Activated CD4-positive, alpha-beta T cell treated with anti-CD3 and anti-CD28 coated beads, Interleukin-2, amount 10 ng/mL, durations not matched to agents 24 days and 14 days (primary cell): ENCODE measurements at regions not wholly inside any gene's neighbourhood (a gene's known extent, or its start where the extent isn't known, plus 50 kb on each side); places are given as distances from the start of the nearest gene placed in this dataset.

Experiments
- DNase-seq: peaks from one replicate; pipeline ENCODE4 v3.0.0; 2022
- H3K27ac Mint-ChIP-seq: one replicate; pipeline ENCODE4 v1.8.0; 2022; ENCODE audit warnings: mild to moderate bottlenecking, mixed read lengths
- H3K27me3 Mint-ChIP-seq: one replicate; pipeline ENCODE4 v1.8.0; 2022; ENCODE audit warnings: mixed read lengths
- H3K36me3 Mint-ChIP-seq: one replicate; pipeline ENCODE4 v1.8.0; 2022; ENCODE audit warnings: low read depth, mild to moderate bottlenecking, mixed read lengths
- H3K4me1 Mint-ChIP-seq: one replicate; pipeline ENCODE4 v1.8.0; 2021; ENCODE audit warnings: mixed read lengths
- H3K4me3 Mint-ChIP-seq: one replicate; pipeline ENCODE4 v1.8.0; 2022; ENCODE audit warnings: mild to moderate bottlenecking, moderate library complexity, mixed read lengths
- H3K9me3 Mint-ChIP-seq: one replicate; pipeline ENCODE4 v1.8.0; 2021; ENCODE audit warnings: mixed read lengths
- intact Hi-C: fragments of 100-400 bp; cut with micrococcal nuclease; formaldehyde crosslinking; loops from one replicate; pipeline ENCODE4 v1.15.1; 2023

DNA sequence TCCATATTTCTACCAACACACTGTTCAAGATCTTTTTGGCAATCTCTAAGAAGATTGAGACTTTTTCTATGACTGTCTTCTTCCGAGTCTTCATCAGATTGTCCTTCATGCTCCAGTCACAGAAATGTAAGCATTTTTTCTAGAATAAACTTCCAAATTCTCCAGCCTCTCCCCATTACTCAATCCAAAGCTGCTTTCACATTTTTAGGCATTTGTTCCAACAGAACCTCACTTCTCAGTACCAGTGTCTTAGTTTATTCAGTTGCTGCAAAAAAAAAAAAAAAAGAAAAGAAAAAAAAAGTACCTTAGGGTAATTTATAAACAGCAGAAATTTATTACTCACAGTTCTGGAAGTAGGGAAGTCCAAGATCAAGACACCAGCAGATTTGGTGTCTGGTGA lies 290.8 kb upstream of the NOVA1 start:
- Mint-ChIP-seq H3K27me3 (no peaks in the 10 kb centered on the region), H3K4me1 (no peaks in the 10 kb centered on the region), H3K27ac (no peak overlapping the region), H3K36me3 (no peaks in the 10 kb centered on the region), H3K9me3 (peaks cover 7% of the 10 kb centered on the region), H3K4me3 (no peak overlapping the region)
- intact Hi-C loops = no loop called here
- DNase-seq = no peak

DNA sequence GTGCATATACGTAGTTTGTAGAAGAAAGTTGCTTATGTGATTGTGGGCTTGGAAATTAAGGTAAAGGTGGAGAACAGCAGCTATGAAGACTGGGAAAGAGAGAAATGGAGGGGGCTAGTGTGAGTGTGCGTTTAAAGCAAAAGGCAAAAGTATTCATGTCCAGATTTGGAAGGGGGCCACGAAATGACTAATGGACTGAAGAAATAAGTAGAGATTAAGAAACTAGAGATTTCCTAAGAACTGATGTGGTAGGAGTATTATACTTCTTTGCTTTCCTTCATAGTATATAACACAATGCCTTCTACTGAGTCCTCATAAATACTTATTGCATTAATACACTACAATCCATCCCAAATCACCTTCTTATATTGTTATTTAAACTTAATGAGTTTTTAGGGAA lies 298.6 kb upstream of the NOVA1 start:
- Mint-ChIP-seq H3K36me3 (no peaks in the 10 kb centered on the region), H3K4me3 (no peak overlapping the region), H3K4me1 (no peaks in the 10 kb centered on the region), H3K27me3 (no peaks in the 10 kb centered on the region), H3K9me3 (peaks cover 11% of the 10 kb centered on the region), H3K27ac (no peak overlapping the region)
- intact Hi-C loops = no loop called here
- DNase-seq = no peak

DNA sequence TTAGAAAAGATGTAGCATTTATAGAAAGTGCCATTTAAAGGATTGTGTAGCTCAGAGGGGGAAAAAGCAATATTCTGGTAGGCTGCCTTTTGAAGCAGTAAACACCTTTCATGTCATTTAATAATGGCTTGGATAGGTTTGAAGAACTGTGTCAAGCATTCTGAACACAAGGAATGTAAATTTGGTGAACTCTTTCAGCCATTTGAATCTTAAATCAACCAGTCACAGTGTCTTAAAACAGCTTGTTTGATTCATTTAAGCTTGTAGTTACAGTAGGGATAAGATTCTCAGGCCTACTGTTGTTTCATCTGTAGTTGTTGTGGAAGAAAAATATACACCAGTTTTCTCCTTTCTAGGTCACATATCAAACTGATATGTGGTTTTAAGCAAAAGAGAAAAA lies 299.4 kb upstream of the NOVA1 start:
- Mint-ChIP-seq H3K27ac (no peak overlapping the region), H3K27me3 (no peaks in the 10 kb centered on the region), H3K9me3 (peaks cover 11% of the 10 kb centered on the region), H3K4me1 (no peaks in the 10 kb centered on the region), H3K4me3 (no peak overlapping the region), H3K36me3 (no peaks in the 10 kb centered on the region)
- no peak for DNase-seq
- intact Hi-C loops = no loop called here

- intact Hi-C loops = no loop called here
- DNase-seq = no peak
- peaks cover 11% of the 10 kb centered on the region for H3K9me3 Mint-ChIP-seq
- H3K4me1 Mint-ChIP-seq = no peaks in the 10 kb centered on the region
- no peaks in the 10 kb centered on the region for H3K27me3 Mint-ChIP-seq
- no peaks in the 10 kb centered on the region for H3K36me3 Mint-ChIP-seq
- H3K4me3 Mint-ChIP-seq = no peak overlapping the region
- H3K27ac Mint-ChIP-seq = no peak overlapping the region
These were observed 307.4 kb upstream of the NOVA1 start for GRCh38 chr14:26905229-26905628.

- Mint-ChIP-seq H3K27ac (no peak overlapping the region), H3K4me1 (no peaks in the 10 kb centered on the region), H3K27me3 (no peaks in the 10 kb centered on the region), H3K4me3 (no peak overlapping the region), H3K36me3 (no peaks in the 10 kb centered on the region), H3K9me3 (peaks cover 8% of the 10 kb centered on the region)
- no peak for DNase-seq
- intact Hi-C loops = no loop called here
These were observed 316.0 kb upstream of the NOVA1 start for GRCh38 chr14:26913786-26914185.

DNA sequence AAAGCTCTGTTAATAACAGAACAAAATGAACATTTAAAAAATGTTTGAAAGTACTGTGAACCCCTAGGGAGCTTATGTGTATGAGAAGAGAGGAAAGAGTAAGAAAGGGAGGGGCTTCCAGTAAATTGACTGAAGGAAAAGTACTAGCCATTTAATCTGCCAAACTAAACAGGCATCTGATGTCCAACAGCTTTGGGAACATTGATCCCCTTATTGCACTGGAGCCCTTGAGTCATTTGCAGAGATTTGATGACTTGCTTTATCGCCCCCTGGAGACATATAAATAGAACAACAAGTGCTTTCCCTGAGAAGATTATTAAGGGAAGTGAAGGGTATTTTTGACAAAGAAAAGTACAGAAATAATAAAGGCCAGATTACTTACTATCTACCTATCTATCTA lies 319.3 kb upstream of the NOVA1 start:
- H3K4me3 Mint-ChIP-seq = no peak overlapping the region
- H3K4me1 Mint-ChIP-seq = no peaks in the 10 kb centered on the region
- no peaks in the 10 kb centered on the region for H3K27me3 Mint-ChIP-seq
- intact Hi-C loops = no loop called here
- H3K9me3 Mint-ChIP-seq = peaks cover 9% of the 10 kb centered on the region
- no peak for DNase-seq
- H3K36me3 Mint-ChIP-seq = no peaks in the 10 kb centered on the region
- no peak overlapping the region for H3K27ac Mint-ChIP-seq

DNA sequence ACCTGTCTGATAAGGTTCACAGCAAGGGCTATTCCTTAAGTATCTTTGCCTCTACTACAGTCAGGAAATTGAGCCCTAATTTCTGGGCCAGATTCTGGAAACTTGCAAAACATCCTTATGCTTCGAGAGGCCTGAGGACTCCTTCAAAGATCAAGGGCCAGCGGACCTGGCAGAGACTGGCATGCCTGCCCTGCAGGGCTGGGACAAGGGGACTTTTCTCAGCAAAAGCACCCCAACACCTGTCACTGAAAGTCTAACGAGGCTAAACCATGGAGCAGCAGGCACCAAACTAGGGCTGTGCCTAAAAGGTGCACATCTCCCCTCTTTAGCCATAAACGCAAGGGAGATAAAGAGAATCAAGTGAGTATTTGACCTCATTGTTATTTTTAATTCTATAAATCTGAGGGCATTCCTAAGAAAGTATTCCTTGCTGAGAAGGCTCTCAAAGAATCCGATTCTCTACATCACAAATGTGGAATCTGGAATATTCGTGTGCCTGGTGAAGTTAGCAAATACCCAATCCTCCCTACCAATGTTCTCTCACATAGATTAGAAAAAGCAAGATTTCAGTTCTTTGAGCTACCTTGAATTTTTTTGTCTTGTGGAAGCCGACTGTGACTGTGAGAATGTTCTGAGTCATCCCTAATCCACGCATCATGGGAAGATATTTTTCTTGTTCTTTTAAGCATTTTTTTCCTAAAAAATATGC lies 328.2 kb upstream of the NOVA1 start:
- peaks cover 11% of the 10 kb centered on the region for H3K9me3 Mint-ChIP-seq
- H3K27me3 Mint-ChIP-seq = no peaks in the 10 kb centered on the region
- intact Hi-C loops = no loop called here
- no peak for DNase-seq
- H3K36me3 Mint-ChIP-seq = no peaks in the 10 kb centered on the region
- H3K27ac Mint-ChIP-seq = no peak overlapping the region
- H3K4me3 Mint-ChIP-seq = no peak overlapping the region
- H3K4me1 Mint-ChIP-seq = no peaks in the 10 kb centered on the region

DNA sequence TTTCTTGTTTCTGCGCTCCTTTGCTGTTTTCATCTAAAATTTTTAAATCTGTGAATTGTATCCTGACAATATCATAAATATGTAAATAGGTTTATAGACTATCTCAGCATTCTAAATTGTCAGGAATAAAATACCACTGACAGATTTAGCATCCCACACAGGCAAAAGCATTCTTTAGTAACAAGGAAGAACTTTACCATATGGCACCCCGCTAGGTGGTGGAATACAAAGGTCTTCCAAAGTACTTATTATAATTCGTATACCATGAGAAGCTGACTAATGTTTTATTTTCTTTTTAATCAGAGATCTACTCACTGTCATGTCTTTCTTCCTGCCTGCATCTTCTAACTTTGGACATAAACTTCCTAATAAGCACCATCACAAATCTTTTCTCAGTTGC lies 328.8 kb upstream of the NOVA1 start:
- H3K36me3 Mint-ChIP-seq = no peaks in the 10 kb centered on the region
- H3K27ac Mint-ChIP-seq = no peak overlapping the region
- peaks cover 7% of the 10 kb centered on the region for H3K9me3 Mint-ChIP-seq
- H3K4me1 Mint-ChIP-seq = no peaks in the 10 kb centered on the region
- intact Hi-C loops = no loop called here
- H3K27me3 Mint-ChIP-seq = no peaks in the 10 kb centered on the region
- H3K4me3 Mint-ChIP-seq = no peak overlapping the region
- DNase-seq = no peak

- Mint-ChIP-seq H3K36me3 (no peaks in the 10 kb centered on the region), H3K27ac (no peak overlapping the region), H3K4me1 (no peaks in the 10 kb centered on the region), H3K27me3 (no peaks in the 10 kb centered on the region), H3K9me3 (peaks cover 7% of the 10 kb centered on the region), H3K4me3 (no peak overlapping the region)
- intact Hi-C loops = no loop called here
- DNase-seq = no peak
These were observed 330.2 kb upstream of the NOVA1 start for GRCh38 chr14:26928019-26928418.

GRCh38 chr14:26929361-26929760 lies 331.5 kb upstream of the NOVA1 start:
- no peak for DNase-seq
- intact Hi-C loops = no loop called here
- H3K4me3 Mint-ChIP-seq = no peak overlapping the region
- no peaks in the 10 kb centered on the region for H3K27me3 Mint-ChIP-seq
- peaks cover 7% of the 10 kb centered on the region for H3K9me3 Mint-ChIP-seq
- H3K27ac Mint-ChIP-seq = no peak overlapping the region
- no peaks in the 10 kb centered on the region for H3K4me1 Mint-ChIP-seq
- no peaks in the 10 kb centered on the region for H3K36me3 Mint-ChIP-seq

DNA sequence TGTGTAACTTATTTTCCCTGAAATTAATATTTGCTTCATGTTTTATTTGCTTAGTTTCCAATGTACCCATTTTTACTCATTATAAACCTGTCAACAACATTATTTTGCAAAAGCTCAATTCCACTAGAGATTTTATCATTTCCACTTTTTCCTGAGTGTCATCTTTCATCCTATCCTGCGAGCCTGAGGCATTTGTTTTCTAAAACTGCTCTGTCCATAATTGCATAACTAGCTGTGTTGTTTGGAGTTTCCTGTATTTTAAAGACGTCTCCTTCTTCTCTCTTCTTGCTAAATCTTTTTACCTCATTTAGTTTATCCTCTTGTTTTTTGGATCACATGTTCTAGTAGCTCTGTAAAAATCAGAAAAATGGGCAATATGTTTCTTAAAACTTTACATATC lies 332.7 kb upstream of the NOVA1 start:
- Mint-ChIP-seq H3K4me1 (no peaks in the 10 kb centered on the region), H3K4me3 (no peak overlapping the region), H3K27me3 (no peaks in the 10 kb centered on the region), H3K36me3 (no peaks in the 10 kb centered on the region), H3K9me3 (peaks cover 11% of the 10 kb centered on the region), H3K27ac (no peak overlapping the region)
- no peak for DNase-seq
- intact Hi-C loops = no loop called here

GRCh38 chr14:26932606-26933005 lies 334.8 kb upstream of the NOVA1 start:
- intact Hi-C loops = no loop called here
- no peak for DNase-seq
- H3K9me3 Mint-ChIP-seq = peaks cover 16% of the 10 kb centered on the region

DNA sequence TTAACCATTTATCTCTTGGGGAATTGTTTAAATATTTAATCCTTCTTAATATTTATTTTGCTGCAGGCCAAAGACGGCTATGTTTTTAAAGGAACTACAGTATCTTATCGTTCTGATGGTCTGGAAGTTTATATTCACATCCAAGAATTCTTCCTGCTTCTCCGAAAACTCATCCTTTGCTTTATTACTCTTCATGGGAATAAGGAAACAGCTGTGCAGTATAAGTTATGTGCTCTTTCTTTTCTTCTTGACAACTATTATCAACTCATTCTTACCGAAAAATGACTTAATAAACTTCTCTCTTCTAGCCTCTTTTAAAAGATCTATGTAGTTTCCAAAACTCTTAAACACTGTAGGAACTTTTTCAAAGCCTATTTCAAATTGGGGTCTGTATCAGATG lies 335.6 kb upstream of the NOVA1 start:
- no peak overlapping the region for H3K27ac Mint-ChIP-seq
- DNase-seq = no peak
- no peaks in the 10 kb centered on the region for H3K4me1 Mint-ChIP-seq
- intact Hi-C loops = no loop called here
- H3K4me3 Mint-ChIP-seq = no peak overlapping the region
- no peaks in the 10 kb centered on the region for H3K36me3 Mint-ChIP-seq
- no peaks in the 10 kb centered on the region for H3K27me3 Mint-ChIP-seq
- H3K9me3 Mint-ChIP-seq = peaks cover 13% of the 10 kb centered on the region

More at GRCh38 chr14:26932606-26933005, 334.8 kb upstream of the NOVA1 start:
- no peak overlapping the region for H3K4me3 Mint-ChIP-seq
- H3K36me3 Mint-ChIP-seq = no peaks in the 10 kb centered on the region
- no peak overlapping the region for H3K27ac Mint-ChIP-seq
- H3K4me1 Mint-ChIP-seq = no peaks in the 10 kb centered on the region
- no peaks in the 10 kb centered on the region for H3K27me3 Mint-ChIP-seq

DNA sequence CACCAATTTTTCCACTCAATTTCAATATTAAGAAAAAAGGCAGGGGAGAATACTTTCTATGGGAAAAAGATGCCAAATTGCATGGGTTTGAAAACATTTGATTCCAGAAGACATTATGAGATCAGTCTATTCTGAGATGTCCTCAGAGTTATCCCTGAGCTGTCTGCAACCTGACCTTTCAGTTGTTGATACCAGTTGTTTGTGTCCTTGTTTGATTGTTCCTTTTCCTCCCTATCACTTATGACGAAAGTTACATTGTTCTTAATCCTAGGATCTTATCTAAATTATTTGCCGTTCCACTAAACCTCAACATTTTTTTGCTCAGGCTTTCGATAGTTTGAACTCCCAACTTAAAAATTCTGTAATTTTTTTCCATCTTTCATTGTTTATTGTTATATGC lies 336.3 kb upstream of the NOVA1 start:
- intact Hi-C loops = no loop called here
- Mint-ChIP-seq H3K36me3 (no peaks in the 10 kb centered on the region), H3K9me3 (peaks cover 13% of the 10 kb centered on the region), H3K27ac (no peak overlapping the region), H3K27me3 (no peaks in the 10 kb centered on the region), H3K4me3 (no peak overlapping the region), H3K4me1 (no peaks in the 10 kb centered on the region)
- DNase-seq = no peak

- no peak for DNase-seq
- peaks cover 18% of the 10 kb centered on the region for H3K9me3 Mint-ChIP-seq
- no peaks in the 10 kb centered on the region for H3K4me1 Mint-ChIP-seq
- no peaks in the 10 kb centered on the region for H3K36me3 Mint-ChIP-seq
- no peak overlapping the region for H3K27ac Mint-ChIP-seq
- H3K4me3 Mint-ChIP-seq = no peak overlapping the region
- intact Hi-C loops = no loop called here
- H3K27me3 Mint-ChIP-seq = no peaks in the 10 kb centered on the region
These were observed 337.9 kb upstream of the NOVA1 start for GRCh38 chr14:26935733-26936132.
